ENCODE measurements at regions not wholly inside any gene's neighbourhood (a gene's known extent, or its start where the extent isn't known, plus 50 kb on each side); places are given as distances from the start of the nearest gene placed in this dataset.

- CTCF ChIA-PET = no interaction called here
- no peaks in the 10 kb centered on the region for H3K4me1 Mint-ChIP-seq
Observed at GRCh38 chr2:19540739-19541525, 182.5 kb upstream of the OSR1 start.

GRCh38 chr2:19538411-19538963 is 180.1 kb upstream of the OSR1 start:
- no peak overlapping the region for H3K27ac Mint-ChIP-seq
- H3K4me1 Mint-ChIP-seq = no peaks in the 10 kb centered on the region
- DNase-seq = no peak
- Histone ChIP-seq H3K27ac (ENCODE audit: low read depth, low read length) (no peak overlapping the region), H3K9me3 (ENCODE audit: low read length) (no peaks in the 10 kb centered on the region), H3K27me3 (ENCODE audit: insufficient read depth, low read length, poor library complexity, severe bottlenecking) (no peaks in the 10 kb centered on the region), H3K36me3 (ENCODE audit: insufficient read depth, low read length) (no peaks in the 10 kb centered on the region), H3K4me3 (ENCODE audit: low read length) (no peak overlapping the region), H3K4me1 (ENCODE audit: insufficient read depth, low read length) (no peaks in the 10 kb centered on the region)
- peaks cover 0 to 3% of the 10 kb centered on the region in 2 donors for H3K27me3 Mint-ChIP-seq
- CTCF ChIA-PET = no interaction called here
- H3K36me3 Mint-ChIP-seq = no peaks in the 10 kb centered on the region
- POLR2A ChIA-PET = no interaction called here
- no peak overlapping the region for H3K4me3 Mint-ChIP-seq
- peaks cover 0 to 4% (median 0%) of the 10 kb centered on the region in 5 donors for H3K9me3 Mint-ChIP-seq

More at GRCh38 chr2:19540739-19541525, 182.5 kb upstream of the OSR1 start:
- no peak for DNase-seq
- Mint-ChIP-seq H3K9me3 (no peaks in the 10 kb centered on the region), H3K36me3 (no peaks in the 10 kb centered on the region), H3K4me3 (no peak overlapping the region), H3K27me3 (peaks cover 0 to 2% of the 10 kb centered on the region in 2 donors), H3K27ac (no peak overlapping the region)
- Histone ChIP-seq H3K9me3 (ENCODE audit: low read length) (no peaks in the 10 kb centered on the region), H3K4me3 (ENCODE audit: low read length) (no peak overlapping the region), H3K36me3 (ENCODE audit: insufficient read depth, low read length) (no peaks in the 10 kb centered on the region), H3K4me1 (ENCODE audit: insufficient read depth, low read length) (no peaks in the 10 kb centered on the region), H3K27ac (ENCODE audit: low read depth, low read length) (no peak overlapping the region), H3K27me3 (ENCODE audit: insufficient read depth, low read length, poor library complexity, severe bottlenecking) (no peaks in the 10 kb centered on the region)
- POLR2A ChIA-PET = no interaction called here

- no peaks in the 10 kb centered on the region for H3K4me1 ChIP-seq (ENCODE audit: insufficient read depth, low read length)
- H3K27ac ChIP-seq (ENCODE audit: low read depth, low read length) = no peak overlapping the region
- H3K27ac Mint-ChIP-seq = no peak overlapping the region
- peaks cover 0 to 4% (median 0%) of the 10 kb centered on the region in 5 donors for H3K9me3 Mint-ChIP-seq
- no peaks in the 10 kb centered on the region for H3K36me3 Mint-ChIP-seq
- no peaks in the 10 kb centered on the region for H3K4me1 Mint-ChIP-seq
- peaks cover 6 to 15% of the 10 kb centered on the region in 2 donors for H3K27me3 Mint-ChIP-seq
- CTCF ChIA-PET = no interaction called here
- H3K27me3 ChIP-seq (ENCODE audit: insufficient read depth, low read length, poor library complexity, severe bottlenecking) = peaks cover 4% of the 10 kb centered on the region
- no peak overlapping the region for H3K4me3 ChIP-seq (ENCODE audit: low read length)
- no peaks in the 10 kb centered on the region for H3K36me3 ChIP-seq (ENCODE audit: insufficient read depth, low read length)
- POLR2A ChIA-PET = no interaction called here
- H3K4me3 Mint-ChIP-seq = no peak overlapping the region
- H3K9me3 ChIP-seq (ENCODE audit: low read length) = no peaks in the 10 kb centered on the region
- no peak for DNase-seq
Observed at GRCh38 chr2:19536136-19536535, 177.7 kb upstream of the OSR1 start.

- no peak overlapping the region for H3K4me3 Mint-ChIP-seq
- H3K4me1 Mint-ChIP-seq = no peaks in the 10 kb centered on the region
- H3K9me3 Mint-ChIP-seq = peaks cover 0 to 4% (median 0%) of the 10 kb centered on the region in 5 donors
- no peak for DNase-seq
- no peaks in the 10 kb centered on the region for H3K36me3 ChIP-seq (ENCODE audit: insufficient read depth, low read length)
- POLR2A ChIA-PET = no interaction called here
- H3K27ac ChIP-seq (ENCODE audit: low read depth, low read length) = no peak overlapping the region
- peaks cover 4% of the 10 kb centered on the region for H3K27me3 ChIP-seq (ENCODE audit: insufficient read depth, low read length, poor library complexity, severe bottlenecking)
- no peaks in the 10 kb centered on the region for H3K4me1 ChIP-seq (ENCODE audit: insufficient read depth, low read length)
- CTCF ChIA-PET = no interaction called here
- H3K9me3 ChIP-seq (ENCODE audit: low read length) = no peaks in the 10 kb centered on the region
- no peak overlapping the region for H3K4me3 ChIP-seq (ENCODE audit: low read length)
- H3K36me3 Mint-ChIP-seq = no peaks in the 10 kb centered on the region
- H3K27me3 Mint-ChIP-seq = peaks cover 9 to 21% of the 10 kb centered on the region in 2 donors
- H3K27ac Mint-ChIP-seq = no peak overlapping the region
Observed at GRCh38 chr2:19532547-19533196, 174.2 kb upstream of the OSR1 start.

GRCh38 chr2:19529677-19530076 is 171.3 kb upstream of the OSR1 start:
- H3K36me3 Mint-ChIP-seq = no peaks in the 10 kb centered on the region
- ChIA-PET POLR2A (no interaction called here), CTCF (no interaction called here)
- H3K4me3 Mint-ChIP-seq = no peak overlapping the region
- DNase-seq = no peak
- no peak overlapping the region for H3K27ac ChIP-seq (ENCODE audit: low read depth, low read length)
- H3K4me3 ChIP-seq (ENCODE audit: low read length) = no peak overlapping the region
- peaks cover 4% of the 10 kb centered on the region for H3K27me3 ChIP-seq (ENCODE audit: insufficient read depth, low read length, poor library complexity, severe bottlenecking)
- H3K9me3 ChIP-seq (ENCODE audit: low read length) = no peaks in the 10 kb centered on the region
- peaks cover 9 to 21% of the 10 kb centered on the region in 2 donors for H3K27me3 Mint-ChIP-seq
- no peaks in the 10 kb centered on the region for H3K36me3 ChIP-seq (ENCODE audit: insufficient read depth, low read length)
- H3K27ac Mint-ChIP-seq = no peak overlapping the region
- H3K4me1 Mint-ChIP-seq = no peaks in the 10 kb centered on the region
- H3K4me1 ChIP-seq (ENCODE audit: insufficient read depth, low read length) = no peaks in the 10 kb centered on the region
- H3K9me3 Mint-ChIP-seq = peaks cover 0 to 2% (median 0%) of the 10 kb centered on the region in 5 donors

- Histone ChIP-seq H3K4me3 (ENCODE audit: low read length) (no peak overlapping the region), H3K4me1 (ENCODE audit: insufficient read depth, low read length) (no peaks in the 10 kb centered on the region), H3K27me3 (ENCODE audit: insufficient read depth, low read length, poor library complexity, severe bottlenecking) (peaks cover 4% of the 10 kb centered on the region), H3K36me3 (ENCODE audit: insufficient read depth, low read length) (no peaks in the 10 kb centered on the region), H3K27ac (ENCODE audit: low read depth, low read length) (no peak overlapping the region), H3K9me3 (ENCODE audit: low read length) (no peaks in the 10 kb centered on the region)
- ChIA-PET POLR2A (no interaction called here), CTCF (no interaction called here)
- DNase-seq = no peak
- Mint-ChIP-seq H3K27ac (no peak overlapping the region), H3K27me3 (peaks cover 10 to 26% of the 10 kb centered on the region in 2 donors), H3K9me3 (peaks cover 0 to 3% (median 0%) of the 10 kb centered on the region in 5 donors), H3K4me1 (no peaks in the 10 kb centered on the region), H3K36me3 (no peaks in the 10 kb centered on the region), H3K4me3 (no peak overlapping the region)
Observed at GRCh38 chr2:19527771-19528170, 169.3 kb upstream of the OSR1 start.

GRCh38 chr2:19525313-19525712 is 166.9 kb upstream of the OSR1 start:
- no peaks in the 10 kb centered on the region for H3K27me3 ChIP-seq (ENCODE audit: insufficient read depth, low read length, poor library complexity, severe bottlenecking)
- H3K9me3 ChIP-seq (ENCODE audit: low read length) = no peaks in the 10 kb centered on the region
- POLR2A ChIA-PET = no interaction called here

GRCh38 chr2:19519045-19519444 is 160.6 kb upstream of the OSR1 start:
- DNase-seq = no peak
- ChIA-PET POLR2A (no interaction called here), CTCF (no interaction called here)
- Histone ChIP-seq H3K9me3 (ENCODE audit: low read length) (no peaks in the 10 kb centered on the region), H3K4me3 (ENCODE audit: low read length) (no peak overlapping the region), H3K4me1 (ENCODE audit: insufficient read depth, low read length) (no peaks in the 10 kb centered on the region), H3K36me3 (ENCODE audit: insufficient read depth, low read length) (no peaks in the 10 kb centered on the region), H3K27me3 (ENCODE audit: insufficient read depth, low read length, poor library complexity, severe bottlenecking) (no peaks in the 10 kb centered on the region), H3K27ac (ENCODE audit: low read depth, low read length) (no peak overlapping the region)
- no peaks in the 10 kb centered on the region for H3K36me3 Mint-ChIP-seq
- no peaks in the 10 kb centered on the region for H3K4me1 Mint-ChIP-seq
- H3K27ac Mint-ChIP-seq = no peak overlapping the region
- no peak overlapping the region for H3K4me3 Mint-ChIP-seq
- peaks cover 6 to 23% of the 10 kb centered on the region in 2 donors for H3K27me3 Mint-ChIP-seq
- peaks cover 0 to 2% (median 0%) of the 10 kb centered on the region in 5 donors for H3K9me3 Mint-ChIP-seq

More at GRCh38 chr2:19525313-19525712, 166.9 kb upstream of the OSR1 start:
- Histone ChIP-seq H3K4me1 (ENCODE audit: insufficient read depth, low read length) (no peaks in the 10 kb centered on the region), H3K27ac (ENCODE audit: low read depth, low read length) (no peak overlapping the region), H3K4me3 (ENCODE audit: low read length) (no peak overlapping the region), H3K36me3 (ENCODE audit: insufficient read depth, low read length) (no peaks in the 10 kb centered on the region)
- CTCF ChIA-PET = no interaction called here
- no peaks in the 10 kb centered on the region for H3K4me1 Mint-ChIP-seq
- peaks cover 10 to 13% of the 10 kb centered on the region in 2 donors for H3K27me3 Mint-ChIP-seq
- no peak overlapping the region for H3K4me3 Mint-ChIP-seq
- H3K36me3 Mint-ChIP-seq = no peaks in the 10 kb centered on the region
- H3K27ac Mint-ChIP-seq = no peak overlapping the region
- DNase-seq = no peak
- H3K9me3 Mint-ChIP-seq = peaks cover 0 to 3% (median 0%) of the 10 kb centered on the region in 5 donors

All from CD8-positive, alpha-beta memory T cell (primary cell).